PC-9 (cell line): ENCODE measurements at regions not wholly inside any gene's neighbourhood (a gene's known extent, or its start where the extent isn't known, plus 50 kb on each side); places are given as distances from the start of the nearest gene placed in this dataset.

ENCODE experiments used
- BruUV-seq: library from RNA; stranded (reverse); fragments of 400-500 nt; replicated peaks from 2 replicates; lab custom pipeline; 2021; lab: Mats Ljungman, UMichigan
- CTCF ChIA-PET: fragments of 300-600 bp; sonication (Branson Sonifier 250); formaldehyde crosslinking; loops from one replicate; lab custom pipeline; 2022; ENCODE audit warnings: antibody characterized with exemption; lab: Charles Lee
- POLR2A ChIA-PET: fragments of 300-600 bp; sonication (Branson Sonifier 250); formaldehyde crosslinking; loops from one replicate; lab custom pipeline; 2022; ENCODE audit warnings: antibody characterized with exemption; ENCODE audit not compliant: unreplicated experiment; lab: Charles Lee
- DNase-seq, 2 experiments: peaks; one replicate each; pipeline versions ENCODE4 v3.0.0 to v3.0.0-alpha.2; 2015 to 2022; ENCODE audit warnings: mixed read lengths in 1 of 2
- H2AFZ ChIP-seq: fragments of 200-600 bp; sonication (generic); 2 replicates; pipeline ENCODE4 v1.8.1; 2017; ENCODE audit warnings: antibody characterized with exemption
- H3F3A ChIP-seq: fragments of 200-600 bp; sonication (generic); 2 replicates; pipeline ENCODE4 v1.8.1; 2017; ENCODE audit warnings: antibody characterized with exemption, mild to moderate bottlenecking, low read depth; ENCODE audit not compliant: insufficient read depth
- H3K27ac ChIP-seq: fragments of 200-600 bp; sonication (generic); 2 replicates; pipeline ENCODE4 v1.6.1; 2016; ENCODE audit warnings: mixed run types
- H3K27me3 ChIP-seq: fragments of 200-600 bp; sonication (generic); 2 replicates; pipeline ENCODE4 v1.6.1; 2016; ENCODE audit warnings: low read depth, mixed run types; ENCODE audit not compliant: insufficient read depth
- H3K36me3 ChIP-seq: fragments of 200-600 bp; sonication (generic); 2 replicates; pipeline ENCODE4 v1.6.1; 2016; ENCODE audit warnings: low read depth, mixed run types
- H3K4me1 ChIP-seq: fragments of 200-600 bp; sonication (generic); replicated peaks from 2 replicates; pipeline ENCODE4 v1.6.1; 2016; ENCODE audit warnings: mixed run types; ENCODE audit not compliant: insufficient read depth
- H3K4me2 ChIP-seq: fragments of 200-600 bp; sonication (generic); 2 replicates; pipeline ENCODE4 v1.6.1; 2017; ENCODE audit warnings: mixed run types
- H3K4me3 ChIP-seq: fragments of 200-600 bp; sonication (generic); 2 replicates; pipeline ENCODE4 v1.6.1; 2016; ENCODE audit warnings: mixed run types
- H3K79me2 ChIP-seq: fragments of 200-600 bp; sonication (generic); 2 replicates; pipeline ENCODE4 v1.6.1; 2017; ENCODE audit warnings: low read depth, mixed run types
- H3K9me2 ChIP-seq: fragments of 200-600 bp; sonication (generic); 2 replicates; pipeline ENCODE4 v1.8.1; 2017; ENCODE audit warnings: mild to moderate bottlenecking; ENCODE audit not compliant: insufficient read depth
- H3K9me3 ChIP-seq: fragments of 200-600 bp; sonication (generic); 2 replicates; pipeline ENCODE4 v1.8.1; 2016; ENCODE audit warnings: low read depth; ENCODE audit not compliant: insufficient read depth
- H4K20me1 ChIP-seq: fragments of 200-600 bp; sonication (generic); 2 replicates; pipeline ENCODE4 v1.8.1; 2017; ENCODE audit not compliant: insufficient read depth
- CTCF ChIP-seq: fragments of 200-600 bp; sonication (generic); conservative IDR thresholded peaks from 2 replicates; pipeline ENCODE4 v1.6.1; 2017; ENCODE audit warnings: mixed run types, antibody characterized with exemption, mild to moderate bottlenecking, moderate library complexity
- EZH2 ChIP-seq: fragments of 200-600 bp; sonication (generic); IDR thresholded peaks from 2 replicates; pipeline ENCODE4 v1.8.0; 2017; ENCODE audit warnings: antibody characterized with exemption, low read depth
- intact Hi-C: fragments of 100-400 bp; cut with micrococcal nuclease; formaldehyde crosslinking; loops from one replicate; pipeline ENCODE4 v1.10.0; 2022; ENCODE audit not compliant: unreplicated experiment

- intact Hi-C loops, result no loop called here
- ChIA-PET CTCF (no interaction called here), POLR2A (no interaction called here)
- Histone ChIP-seq H3K79me2 (peaks cover 98% of the 10 kb centered on the region), H3K4me3 (no peak overlapping the region), H3K9me3 (no peaks in the 10 kb centered on the region), H3K27me3 (no peaks in the 10 kb centered on the region), H2AFZ (no peak overlapping the region), H4K20me1 (peaks cover 3% of the 10 kb centered on the region), H3K4me2 (no peak overlapping the region), H3F3A (peaks cover 4% of the 10 kb centered on the region; the same call in 1 of the 2 replicates), H3K36me3 (no peaks in the 10 kb centered on the region), H3K4me1 (peaks cover 7% of the 10 kb centered on the region; the same call in 1 of the 2 replicates), H3K27ac (no peak overlapping the region), H3K9me2 (no peaks in the 10 kb centered on the region)
- TF ChIP-seq EZH2 (no peak), CTCF (no peak)
- no peak for DNase-seq
- no TSS peak for BruUV-seq
Observed at GRCh38 chrX:45784590-45784989, 583.9 kb upstream of the DIPK2B start.

GRCh38 chrX:45783002-45783401 is 582.3 kb upstream of the DIPK2B start:
- TF ChIP-seq EZH2 (no peak), CTCF (no peak)
- Histone ChIP-seq H4K20me1 (peaks cover 3% of the 10 kb centered on the region), H2AFZ (no peak overlapping the region), H3K4me2 (no peak overlapping the region), H3F3A (peaks cover 9% of the 10 kb centered on the region; the same call in 1 of the 2 replicates), H3K79me2 (peaks cover 100% of the 10 kb centered on the region), H3K27me3 (no peaks in the 10 kb centered on the region), H3K27ac (no peak overlapping the region), H3K4me3 (no peak overlapping the region), H3K4me1 (peaks cover 19% of the 10 kb centered on the region), H3K9me3 (no peaks in the 10 kb centered on the region), H3K9me2 (no peaks in the 10 kb centered on the region), H3K36me3 (no peaks in the 10 kb centered on the region)
- ChIA-PET POLR2A (no interaction called here), CTCF (no interaction called here)
- no TSS peak for BruUV-seq
- intact Hi-C loops, result no loop called here
- DNase-seq, result no peak

GRCh38 chrX:45781901-45782553 is 581.4 kb upstream of the DIPK2B start:
- H3K9me3 ChIP-seq, result no peaks in the 10 kb centered on the region
- peaks cover 100% of the 10 kb centered on the region for H3K79me2 ChIP-seq
- no TSS peak for BruUV-seq

More at GRCh38 chrX:45781901-45782553, 581.4 kb upstream of the DIPK2B start:
- Histone ChIP-seq H3K4me1 (peaks cover 26% of the 10 kb centered on the region), H3K9me2 (no peaks in the 10 kb centered on the region), H2AFZ (no peak overlapping the region), H3K4me3 (no peak overlapping the region), H4K20me1 (no peaks in the 10 kb centered on the region; the same call in 1 of the 2 replicates), H3K27me3 (no peaks in the 10 kb centered on the region), H3F3A (peaks cover 9% of the 10 kb centered on the region; the same call in 1 of the 2 replicates), H3K27ac (peak overlapping the region; percentile 34; the same call in 1 of the 2 replicates), H3K4me2 (0 out of 2 replicates have a peak overlapping the region, but pooled peaks have one; percentile 3), H3K36me3 (no peaks in the 10 kb centered on the region)
- DNase-seq, result peak in 1 of 2 experiments; percentile 37
- POLR2A ChIA-PET, result no interaction called here
- intact Hi-C loops, result no loop called here
- TF ChIP-seq EZH2, result no peak
- no peak for TF ChIP-seq CTCF
- CTCF ChIA-PET, result no interaction called here
